ENCODE measurements at regions not wholly inside any gene's neighbourhood (a gene's known extent, or its start where the extent isn't known, plus 50 kb on each side); places are given as distances from the start of the nearest gene placed in this dataset.

DNA sequence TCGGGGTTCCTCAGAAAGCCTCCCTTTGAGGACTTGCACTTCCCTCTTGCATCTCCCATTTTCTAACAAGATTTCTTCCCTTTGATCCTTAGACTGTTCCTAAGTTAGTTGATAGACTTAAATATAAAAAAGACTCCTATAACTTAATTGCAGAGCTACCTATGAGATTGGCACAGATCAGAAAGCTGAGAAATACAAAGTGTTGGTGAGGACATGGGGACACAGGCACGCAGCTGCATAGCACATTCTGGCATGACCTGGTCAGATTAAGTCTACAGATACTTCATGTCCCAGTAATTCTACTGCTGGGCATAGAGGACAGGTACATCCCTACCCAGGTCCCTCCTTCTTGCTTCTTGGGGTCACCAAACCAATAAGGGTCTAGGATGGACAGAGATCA, 141.7 kb upstream of the LHX5 start:
- Histone ChIP-seq H3K4me1 (ENCODE audit: control insufficient read depth in 1 of 2, insufficient read depth in 2 of 2, low read length in 2 of 2) (no peaks in the 10 kb centered on the region), H3K27me3 (ENCODE audit: control insufficient read depth in 2 of 2, insufficient read depth in 2 of 2, low read length in 2 of 2) (peaks cover 38 to 39% of the 10 kb centered on the region in 2 donors), H3K36me3 (replicated peaks in 1 of 2; ENCODE audit: control insufficient read depth in 1 of 2, insufficient read depth in 2 of 2, low read length in 2 of 2) (no peaks in the 10 kb centered on the region), H3K79me2 (ENCODE audit: insufficient read depth, low read length) (no peaks in the 10 kb centered on the region), H3K27ac (ENCODE audit: low read depth in 1 of 2, low read length in 2 of 2) (no peak overlapping the region), H3K4me2 (replicated peaks; ENCODE audit: extremely low read depth, low read length, poor library complexity, severe bottlenecking) (no peak overlapping the region), H2AFZ (ENCODE audit: insufficient read depth, low read depth, low read length, poor library complexity, severe bottlenecking) (no peak overlapping the region), H3K9ac (ENCODE audit: insufficient read depth, low read length, poor library complexity, severe bottlenecking) (no peak overlapping the region), H3K9me3 (replicated peaks in 1 of 2; ENCODE audit: control insufficient read depth in 1 of 2, insufficient read depth in 1 of 2, low read length in 2 of 2) (no peaks in the 10 kb centered on the region), H3K4me3 (replicated peaks in 1 of 3; ENCODE audit: low read depth in 2 of 3, low read length in 3 of 3) (no peak overlapping the region), H4K20me1 (ENCODE audit: insufficient read depth, low read length) (no peaks in the 10 kb centered on the region)
- TF ChIP-seq, protein P1, sequence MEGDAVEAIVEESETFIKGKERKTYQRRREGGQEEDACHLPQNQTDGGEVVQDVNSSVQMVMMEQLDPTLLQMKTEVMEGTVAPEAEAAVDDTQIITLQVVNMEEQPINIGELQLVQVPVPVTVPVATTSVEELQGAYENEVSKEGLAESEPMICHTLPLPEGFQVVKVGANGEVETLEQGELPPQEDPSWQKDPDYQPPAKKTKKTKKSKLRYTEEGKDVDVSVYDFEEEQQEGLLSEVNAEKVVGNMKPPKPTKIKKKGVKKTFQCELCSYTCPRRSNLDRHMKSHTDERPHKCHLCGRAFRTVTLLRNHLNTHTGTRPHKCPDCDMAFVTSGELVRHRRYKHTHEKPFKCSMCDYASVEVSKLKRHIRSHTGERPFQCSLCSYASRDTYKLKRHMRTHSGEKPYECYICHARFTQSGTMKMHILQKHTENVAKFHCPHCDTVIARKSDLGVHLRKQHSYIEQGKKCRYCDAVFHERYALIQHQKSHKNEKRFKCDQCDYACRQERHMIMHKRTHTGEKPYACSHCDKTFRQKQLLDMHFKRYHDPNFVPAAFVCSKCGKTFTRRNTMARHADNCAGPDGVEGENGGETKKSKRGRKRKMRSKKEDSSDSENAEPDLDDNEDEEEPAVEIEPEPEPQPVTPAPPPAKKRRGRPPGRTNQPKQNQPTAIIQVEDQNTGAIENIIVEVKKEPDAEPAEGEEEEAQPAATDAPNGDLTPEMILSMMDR (IDR thresholded peaks at IDR 0.05), result no peak
- DNase-seq, result no peak
- 100% methylated on average over 1 of the region's 2 CpGs for WGBS (ENCODE audit: insufficient coverage)
- H3K9me3 Mint-ChIP-seq, result peaks cover 0 to 8% (median 4%) of the 10 kb centered on the region in 7 donors
- no peaks in the 10 kb centered on the region for H3K36me3 Mint-ChIP-seq
- H3K4me3 Mint-ChIP-seq, result no peak overlapping the region
- no peaks in the 10 kb centered on the region for H3K4me1 Mint-ChIP-seq
- H3K27me3 Mint-ChIP-seq (ENCODE audit: low read depth in 3 of 3), result peaks cover 42 to 47% (median 47%) of the 10 kb centered on the region in 3 donors
- no peak overlapping the region for H3K27ac Mint-ChIP-seq
- intact Hi-C loops (cut with micrococcal nuclease), result no loop called here

DNA sequence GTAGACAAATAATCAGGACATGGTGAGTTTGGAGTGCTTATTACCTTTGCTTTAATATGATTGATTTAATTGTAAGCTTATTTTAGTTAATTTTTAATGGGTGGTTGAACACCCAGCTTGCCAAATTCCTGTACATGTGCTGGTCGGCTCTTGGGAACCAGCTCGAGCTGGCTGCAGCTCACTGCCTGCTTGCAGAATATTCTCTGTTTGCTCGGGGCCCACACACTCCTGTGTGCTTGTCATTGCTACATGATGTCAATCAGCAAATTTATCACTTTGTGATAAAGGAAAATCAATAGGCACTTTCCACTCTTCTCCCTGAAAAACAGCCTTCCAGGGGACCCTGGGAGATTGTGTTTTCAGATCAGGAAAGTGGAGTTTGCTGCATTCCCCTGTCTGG, 141.1 kb upstream of the LHX5 start:
- Histone ChIP-seq H3K4me3 (replicated peaks in 1 of 3; ENCODE audit: low read depth in 2 of 3, low read length in 3 of 3) (no peak overlapping the region), H3K79me2 (ENCODE audit: insufficient read depth, low read length) (no peaks in the 10 kb centered on the region), H3K36me3 (replicated peaks in 1 of 2; ENCODE audit: control insufficient read depth in 1 of 2, insufficient read depth in 2 of 2, low read length in 2 of 2) (no peaks in the 10 kb centered on the region), H4K20me1 (ENCODE audit: insufficient read depth, low read length) (no peaks in the 10 kb centered on the region), H3K27me3 (ENCODE audit: control insufficient read depth in 2 of 2, insufficient read depth in 2 of 2, low read length in 2 of 2) (peaks cover 38 to 39% of the 10 kb centered on the region in 2 donors), H3K9ac (ENCODE audit: insufficient read depth, low read length, poor library complexity, severe bottlenecking) (no peak overlapping the region), H3K4me1 (ENCODE audit: control insufficient read depth in 1 of 2, insufficient read depth in 2 of 2, low read length in 2 of 2) (no peaks in the 10 kb centered on the region), H3K27ac (ENCODE audit: low read depth in 1 of 2, low read length in 2 of 2) (no peak overlapping the region), H3K4me2 (replicated peaks; ENCODE audit: extremely low read depth, low read length, poor library complexity, severe bottlenecking) (no peak overlapping the region), H2AFZ (ENCODE audit: insufficient read depth, low read depth, low read length, poor library complexity, severe bottlenecking) (no peak overlapping the region), H3K9me3 (replicated peaks in 1 of 2; ENCODE audit: control insufficient read depth in 1 of 2, insufficient read depth in 1 of 2, low read length in 2 of 2) (no peaks in the 10 kb centered on the region)
- TF ChIP-seq, protein P1 (IDR thresholded peaks at IDR 0.05), result no peak
- Mint-ChIP-seq H3K36me3 (no peaks in the 10 kb centered on the region), H3K4me1 (no peaks in the 10 kb centered on the region), H3K4me3 (no peak overlapping the region), H3K27me3 (ENCODE audit: low read depth in 3 of 3) (peaks cover 46 to 51% (median 47%) of the 10 kb centered on the region in 3 donors), H3K27ac (no peak overlapping the region), H3K9me3 (peaks cover 0 to 12% (median 7%) of the 10 kb centered on the region in 7 donors)
- WGBS (ENCODE audit: insufficient coverage), result 86% methylated on average over 2 of the region's 3 CpGs
- intact Hi-C loops (cut with micrococcal nuclease), result no loop called here
- no peak for DNase-seq

Measured in CD14-positive monocyte (primary cell).